ENCODE measurements at regions not wholly inside any gene's neighbourhood (a gene's known extent, or its start where the extent isn't known, plus 50 kb on each side); places are given as distances from the start of the nearest gene placed in this dataset.

DNA sequence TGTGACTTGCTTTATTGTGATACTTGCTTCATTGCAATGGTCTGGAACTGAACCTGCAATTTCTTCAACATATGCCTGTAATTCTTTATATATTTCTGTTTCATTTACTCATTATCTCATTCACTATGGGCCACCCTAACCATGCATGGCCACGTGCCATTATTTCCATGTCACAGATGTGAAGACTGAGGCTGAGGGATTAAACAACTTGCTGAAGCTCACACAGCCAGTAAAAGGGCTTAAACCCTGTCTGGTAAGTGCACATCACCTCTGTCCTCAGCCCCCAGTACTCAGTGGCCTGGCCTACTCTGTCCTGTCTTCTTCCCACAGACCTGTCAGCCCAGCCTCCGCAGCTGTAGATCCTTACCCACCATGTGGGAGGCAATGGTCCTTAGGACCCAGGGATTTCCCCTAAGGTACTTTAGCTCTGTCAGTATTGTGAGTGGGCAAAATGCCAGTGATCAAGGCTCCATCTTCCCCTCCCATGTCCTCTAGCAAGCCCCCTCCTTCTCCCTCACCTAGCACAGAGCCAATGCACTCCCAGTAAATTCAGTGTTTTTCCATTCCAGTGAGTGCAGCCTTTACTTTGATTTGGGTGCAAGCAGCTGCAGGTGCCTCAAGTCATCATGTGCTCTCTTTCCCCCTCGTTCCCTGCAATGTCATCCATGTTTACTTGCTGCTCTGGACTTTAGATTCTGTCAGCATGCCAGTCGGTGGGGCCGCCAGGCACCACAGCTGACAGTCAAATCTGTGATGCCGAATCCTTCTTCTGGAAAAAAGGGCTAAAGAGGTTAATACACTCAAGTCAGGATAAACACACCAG is 228.2 kb upstream of the PROX1 start:
- DNase-seq (ENCODE audit: extremely low read depth, low read depth), result no peak
- H3K4me3 ChIP-seq (replicated peaks; ENCODE audit: low read depth, low read length), result no peak overlapping the region
- TF ChIP-seq, protein P1, sequence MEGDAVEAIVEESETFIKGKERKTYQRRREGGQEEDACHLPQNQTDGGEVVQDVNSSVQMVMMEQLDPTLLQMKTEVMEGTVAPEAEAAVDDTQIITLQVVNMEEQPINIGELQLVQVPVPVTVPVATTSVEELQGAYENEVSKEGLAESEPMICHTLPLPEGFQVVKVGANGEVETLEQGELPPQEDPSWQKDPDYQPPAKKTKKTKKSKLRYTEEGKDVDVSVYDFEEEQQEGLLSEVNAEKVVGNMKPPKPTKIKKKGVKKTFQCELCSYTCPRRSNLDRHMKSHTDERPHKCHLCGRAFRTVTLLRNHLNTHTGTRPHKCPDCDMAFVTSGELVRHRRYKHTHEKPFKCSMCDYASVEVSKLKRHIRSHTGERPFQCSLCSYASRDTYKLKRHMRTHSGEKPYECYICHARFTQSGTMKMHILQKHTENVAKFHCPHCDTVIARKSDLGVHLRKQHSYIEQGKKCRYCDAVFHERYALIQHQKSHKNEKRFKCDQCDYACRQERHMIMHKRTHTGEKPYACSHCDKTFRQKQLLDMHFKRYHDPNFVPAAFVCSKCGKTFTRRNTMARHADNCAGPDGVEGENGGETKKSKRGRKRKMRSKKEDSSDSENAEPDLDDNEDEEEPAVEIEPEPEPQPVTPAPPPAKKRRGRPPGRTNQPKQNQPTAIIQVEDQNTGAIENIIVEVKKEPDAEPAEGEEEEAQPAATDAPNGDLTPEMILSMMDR (IDR thresholded peaks at IDR 0.05; ENCODE audit: low read depth, low read length, missing control alignments), result no peak

DNA sequence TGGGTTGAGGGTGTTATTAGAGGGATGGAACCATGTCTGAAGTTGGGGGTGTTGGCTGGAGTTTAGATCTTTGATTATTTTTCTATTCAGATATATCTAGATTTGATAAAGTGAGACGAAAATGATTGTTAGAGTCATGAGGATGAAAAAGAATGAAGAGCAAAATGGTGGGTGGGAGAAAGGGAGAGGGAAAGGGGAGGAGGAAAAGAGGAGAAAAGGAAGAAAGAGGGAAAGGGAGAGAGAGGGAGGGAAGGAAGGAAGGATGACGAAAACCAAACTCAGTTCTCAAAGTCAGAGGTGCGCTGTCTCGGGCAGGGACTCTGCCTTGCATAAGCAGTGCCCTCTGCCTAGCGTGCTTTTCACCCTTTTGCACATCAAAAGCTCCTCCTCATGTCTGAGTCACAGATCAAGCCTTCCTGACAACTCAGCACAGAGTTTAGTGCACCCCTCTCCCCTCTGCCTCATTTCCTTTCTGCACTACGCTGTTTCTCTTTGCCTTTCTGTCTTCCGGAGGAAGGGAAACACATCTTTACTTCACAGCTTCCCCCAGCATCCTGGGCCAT is 225.8 kb upstream of the PROX1 start:
- TF ChIP-seq, protein P1 (IDR thresholded peaks at IDR 0.05; ENCODE audit: low read depth, low read length, missing control alignments), result no peak
- no peak overlapping the region for H3K4me3 ChIP-seq (replicated peaks; ENCODE audit: low read depth, low read length)
- no peak for DNase-seq (ENCODE audit: extremely low read depth, low read depth)

DNA sequence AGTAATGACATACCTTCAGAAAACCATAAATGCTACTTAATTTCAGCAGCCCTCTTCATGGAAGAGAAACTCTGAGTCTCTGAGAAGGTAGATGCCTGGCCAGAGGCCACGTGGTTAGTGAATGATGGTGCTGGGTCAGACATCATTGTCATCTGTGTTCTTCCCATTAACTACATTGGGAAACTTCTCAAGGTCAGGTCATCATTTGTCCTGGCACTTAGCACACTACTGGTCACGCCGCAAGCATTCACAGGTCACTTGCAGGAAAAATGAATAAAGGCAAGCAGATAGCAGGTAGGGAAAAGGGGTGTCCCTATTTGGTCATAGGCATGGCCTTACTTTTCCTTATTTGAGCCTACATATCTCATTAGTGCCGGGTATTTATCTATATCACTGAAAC is 220.1 kb upstream of the PROX1 start:
- no peak for DNase-seq (ENCODE audit: extremely low read depth, low read depth)
- no peak overlapping the region for H3K4me3 ChIP-seq (replicated peaks; ENCODE audit: low read depth, low read length)
- TF ChIP-seq, protein P1 (IDR thresholded peaks at IDR 0.05; ENCODE audit: low read depth, low read length, missing control alignments), result no peak

DNA sequence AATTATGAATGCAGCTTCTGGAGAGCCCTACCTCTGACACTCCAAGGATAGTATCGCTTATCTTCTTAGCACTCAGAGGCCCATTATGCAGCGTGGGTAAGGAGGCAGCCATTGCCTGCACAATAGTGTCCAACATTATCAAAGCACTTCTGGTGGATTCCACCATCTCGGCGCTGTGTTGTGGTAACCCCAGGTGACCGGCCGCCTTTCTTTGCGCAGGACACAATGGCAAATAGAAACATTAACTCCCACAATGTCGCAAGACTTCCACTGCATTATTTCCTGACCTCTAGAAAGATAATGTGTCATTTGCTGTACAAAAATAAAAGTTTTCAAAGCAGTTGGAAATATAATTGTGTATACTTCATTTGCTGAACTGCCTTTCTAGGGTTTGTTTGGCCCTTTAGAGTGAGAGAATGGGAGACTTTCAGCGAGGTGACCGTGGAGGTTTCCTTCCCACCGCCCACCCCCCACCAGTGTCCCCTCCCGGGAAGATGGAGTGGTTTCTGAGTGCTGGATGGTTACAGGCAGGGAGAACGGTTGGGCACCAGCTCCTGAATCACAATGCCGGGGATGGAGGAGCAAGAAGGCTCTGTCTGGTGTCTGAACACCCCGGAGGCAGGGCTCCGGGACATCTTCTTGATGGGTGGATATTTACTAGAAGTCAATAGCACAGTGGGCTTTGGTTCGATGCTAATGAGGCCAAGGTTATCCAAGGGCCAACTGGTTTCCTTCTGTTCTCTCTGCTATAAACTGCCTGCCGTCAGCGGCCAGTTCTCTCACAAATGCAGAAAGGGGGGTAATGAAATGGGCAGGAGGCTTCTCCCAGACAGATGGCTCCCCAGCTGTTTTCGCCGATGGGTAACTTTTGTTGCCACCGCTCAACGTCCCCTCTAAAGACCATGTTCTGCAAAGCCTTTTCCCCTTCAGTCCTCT is 215.4 kb upstream of the PROX1 start:
- TF ChIP-seq, protein P1 (IDR thresholded peaks at IDR 0.05; ENCODE audit: low read depth, low read length, missing control alignments), result no peak
- DNase-seq (ENCODE audit: extremely low read depth, low read depth), result no peak
- no peak overlapping the region for H3K4me3 ChIP-seq (replicated peaks; ENCODE audit: low read depth, low read length)

DNA sequence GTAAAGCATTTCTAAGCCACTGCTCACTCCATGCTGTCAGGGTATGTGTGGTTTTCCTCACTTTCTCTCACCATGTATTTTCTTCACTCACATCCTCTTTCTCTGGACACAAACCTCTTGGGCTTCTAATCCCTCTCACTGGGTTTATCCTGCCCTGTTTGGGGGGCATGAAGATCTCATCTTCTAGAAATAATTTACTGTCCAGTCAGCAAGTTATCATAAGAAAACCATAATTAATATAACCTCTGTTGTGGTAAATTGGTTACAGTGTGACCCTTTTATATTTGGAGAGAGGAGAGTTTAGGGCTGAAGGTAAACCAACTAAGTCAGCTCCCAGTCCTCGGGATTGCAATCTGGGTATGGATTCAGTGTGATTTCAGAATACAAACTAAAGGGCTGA is 213.8 kb upstream of the PROX1 start:
- TF ChIP-seq, protein P1 (IDR thresholded peaks at IDR 0.05; ENCODE audit: low read depth, low read length, missing control alignments), result no peak
- no peak overlapping the region for H3K4me3 ChIP-seq (replicated peaks; ENCODE audit: low read depth, low read length)
- no peak for DNase-seq (ENCODE audit: extremely low read depth, low read depth)

DNA sequence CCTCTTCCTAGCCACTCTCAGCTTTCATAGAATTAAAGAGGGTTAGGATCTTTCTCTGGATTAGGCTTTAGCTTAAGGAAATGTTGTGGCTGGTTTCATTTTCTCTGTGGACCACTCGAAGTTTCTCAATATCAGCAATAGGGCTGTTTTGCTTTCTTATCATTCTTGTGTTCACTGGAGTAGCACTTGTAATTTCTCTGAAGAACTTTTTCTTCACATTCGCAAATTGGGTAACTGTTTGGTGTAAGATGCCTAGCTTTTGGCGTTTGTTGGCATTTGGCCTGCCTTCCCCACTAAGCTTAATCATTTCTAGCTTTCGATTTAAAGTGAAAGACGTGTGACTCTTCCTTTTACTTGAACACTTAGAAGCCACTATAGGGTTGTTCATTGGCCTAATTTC is 210.8 kb upstream of the PROX1 start:
- no peak overlapping the region for H3K4me3 ChIP-seq (replicated peaks; ENCODE audit: low read depth, low read length)
- TF ChIP-seq, protein P1 (IDR thresholded peaks at IDR 0.05; ENCODE audit: low read depth, low read length, missing control alignments), result no peak
- no peak for DNase-seq (ENCODE audit: extremely low read depth, low read depth)
